ENCODE measurements at regions not wholly inside any gene's neighbourhood (a gene's known extent, or its start where the extent isn't known, plus 50 kb on each side); places are given as distances from the start of the nearest gene placed in this dataset.
"Not testable (repeated sequence)": the region's sequence is repeated elsewhere in the genome, so short reads cannot be mapped to it uniquely, and the experiment has no call there.

DNA sequence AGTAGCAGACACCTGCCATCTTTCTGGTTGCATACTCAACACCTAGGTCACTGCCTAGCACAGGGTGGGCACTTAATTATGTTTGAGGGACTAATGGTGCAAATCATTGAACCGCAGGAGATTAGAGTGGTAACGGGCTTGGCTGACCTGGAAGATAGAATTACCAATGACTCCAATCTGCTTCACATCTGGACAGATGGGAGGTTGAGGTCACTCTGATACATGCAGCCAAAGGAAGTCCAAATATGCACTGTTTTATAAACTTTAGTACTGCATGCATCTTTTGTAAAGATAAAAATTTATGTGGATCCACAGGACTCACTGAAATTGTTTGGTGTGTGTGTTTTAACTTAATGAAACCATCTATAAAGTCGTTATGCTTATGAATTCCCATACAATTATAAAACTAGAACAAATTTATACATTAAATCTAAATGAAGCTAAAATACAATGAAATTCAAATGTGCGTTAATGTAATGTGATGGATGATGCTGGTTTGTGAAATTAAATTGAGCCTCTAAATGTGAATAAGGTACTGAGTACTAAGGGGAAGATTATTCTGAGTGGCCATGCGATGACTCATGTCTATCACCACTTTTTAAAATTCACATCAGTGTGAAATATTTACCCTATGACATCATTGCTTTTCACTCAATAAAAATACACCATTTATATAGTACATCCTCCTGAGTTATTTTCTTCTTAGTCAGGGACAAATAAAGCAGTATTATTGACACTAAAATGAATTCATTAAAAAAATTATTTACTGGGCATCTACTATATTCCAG is 224.7 kb upstream of the FAM78B start:
- no peak for DNase-seq (ENCODE audit: low spot score)

DNA sequence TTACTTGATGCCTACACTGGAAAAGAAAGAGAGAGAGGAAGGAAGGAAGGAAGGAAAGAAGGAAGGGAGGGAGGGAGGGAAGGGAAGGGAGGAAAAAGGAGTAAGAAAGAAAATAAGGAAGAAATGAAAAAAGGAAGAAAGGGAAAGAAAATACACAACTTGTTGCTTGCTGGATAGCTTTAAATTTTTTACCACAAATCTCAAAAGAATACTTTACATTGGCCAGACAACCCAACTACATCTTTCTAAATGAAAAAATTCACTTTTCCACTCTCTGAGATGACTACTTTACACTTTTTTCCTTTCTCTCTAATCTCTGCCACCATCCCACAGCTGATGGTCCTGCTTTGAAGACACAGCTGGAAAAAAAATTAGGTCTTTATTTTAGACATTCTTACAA is 228.9 kb upstream of the FAM78B start:
- DNase-seq (ENCODE audit: low spot score), result no peak

DNA sequence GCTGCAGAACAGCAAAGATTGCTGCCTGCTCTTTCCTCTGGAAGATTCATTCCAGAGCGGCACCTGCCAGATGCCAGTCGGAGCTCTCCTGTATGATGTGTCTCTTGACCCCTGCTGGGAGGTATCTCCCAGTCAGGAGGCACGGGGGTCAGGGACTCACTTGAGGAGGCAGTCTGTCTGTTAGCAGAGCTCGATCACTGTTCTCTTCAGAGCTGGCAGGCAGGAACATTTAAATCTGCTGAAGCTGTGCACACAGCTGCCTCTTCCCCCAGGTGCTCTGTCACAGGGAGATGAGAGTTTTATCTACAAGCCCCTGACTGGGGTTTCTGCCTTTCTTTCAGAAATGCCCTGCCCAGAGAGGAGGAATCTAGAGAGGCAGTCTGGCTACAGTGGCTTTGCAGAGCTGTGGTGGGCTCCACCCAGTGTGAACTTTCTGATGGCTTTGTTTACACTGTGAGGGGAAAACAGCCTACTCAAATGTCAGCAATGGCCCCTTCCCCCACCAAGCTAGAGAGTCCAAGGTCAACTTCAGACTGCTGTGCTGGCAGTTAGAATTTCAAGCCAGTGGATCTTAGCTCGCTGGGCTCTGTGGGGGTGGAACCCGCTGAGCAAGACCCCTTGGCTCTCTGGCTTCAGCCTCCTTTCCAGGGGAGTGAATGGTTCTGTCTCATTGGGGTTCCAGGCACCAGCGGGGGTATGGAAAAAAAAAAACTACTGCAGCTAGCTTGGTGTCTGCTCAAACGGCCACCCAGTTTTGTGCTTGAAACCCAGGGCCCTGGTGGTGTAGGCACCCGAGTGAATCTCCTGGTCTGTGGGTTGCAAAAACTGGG is 242.7 kb upstream of the FAM78B start:
- not testable (repeated sequence) for DNase-seq (ENCODE audit: low spot score)

DNA sequence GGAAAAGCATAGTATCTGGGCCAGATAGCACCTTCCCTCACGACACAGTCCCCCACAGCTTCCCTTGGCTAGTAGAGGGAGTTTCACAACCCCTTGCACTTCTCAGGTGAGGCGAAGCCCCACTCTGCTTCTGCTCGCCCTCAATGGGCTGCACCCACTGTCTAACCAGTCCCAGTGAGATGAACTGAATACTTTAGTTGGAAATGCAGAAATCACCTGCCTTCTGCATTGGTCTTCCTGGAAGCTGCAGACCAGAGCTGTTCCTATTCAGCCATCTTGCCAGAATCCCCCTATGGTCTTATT is 243.2 kb upstream of the FAM78B start:
- no peak for DNase-seq (ENCODE audit: low spot score)

DNA sequence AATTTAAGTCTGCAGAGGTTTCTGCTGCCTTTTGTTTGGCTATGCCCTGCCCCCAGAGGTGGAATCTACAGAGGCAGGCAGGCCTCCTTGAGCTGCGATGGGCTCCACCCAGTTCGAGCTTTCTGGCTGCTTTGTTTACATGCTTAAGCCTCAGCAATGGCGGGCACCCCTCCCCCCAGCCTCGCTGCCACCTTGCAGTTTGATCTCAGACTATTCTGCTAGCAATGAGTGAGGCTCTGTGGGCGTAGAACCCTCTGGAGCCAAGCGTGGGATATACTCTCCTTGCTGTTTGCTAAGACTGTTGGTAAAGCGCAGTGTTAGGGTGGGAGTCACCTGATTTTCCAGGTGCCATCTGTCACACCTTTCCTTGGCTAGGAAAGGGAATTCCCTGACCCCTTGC is 250.0 kb upstream of the FAM78B start:
- not testable (repeated sequence) for DNase-seq (ENCODE audit: low spot score)

DNA sequence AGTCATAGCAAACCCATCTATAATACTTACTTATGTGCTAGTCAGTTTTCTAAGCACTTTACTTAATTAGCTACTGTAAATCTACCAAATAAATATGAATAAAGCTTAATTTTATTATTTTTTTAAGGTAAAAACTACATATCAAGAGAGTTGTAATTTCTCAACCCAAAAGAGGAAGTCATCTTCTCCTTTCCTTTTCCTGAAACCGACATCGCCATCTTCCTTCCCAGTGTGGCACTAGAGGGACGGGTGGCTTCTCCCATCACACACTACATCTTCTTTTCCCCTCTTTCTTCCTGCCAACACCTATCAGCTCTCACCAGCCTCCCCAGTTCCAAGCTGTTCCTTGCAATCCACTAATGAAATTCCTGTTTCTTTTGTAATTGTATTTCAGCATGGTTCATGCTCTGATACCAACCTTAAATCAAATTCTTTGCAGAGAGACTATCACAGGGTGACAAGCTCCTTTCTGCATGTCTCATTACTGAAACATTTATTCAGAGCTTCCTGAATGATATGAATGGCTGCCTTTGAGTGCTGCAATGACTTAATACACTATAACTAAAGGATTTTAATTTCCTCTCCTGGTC is 251.6 kb upstream of the FAM78B start:
- no peak for DNase-seq (ENCODE audit: low spot score)

DNA sequence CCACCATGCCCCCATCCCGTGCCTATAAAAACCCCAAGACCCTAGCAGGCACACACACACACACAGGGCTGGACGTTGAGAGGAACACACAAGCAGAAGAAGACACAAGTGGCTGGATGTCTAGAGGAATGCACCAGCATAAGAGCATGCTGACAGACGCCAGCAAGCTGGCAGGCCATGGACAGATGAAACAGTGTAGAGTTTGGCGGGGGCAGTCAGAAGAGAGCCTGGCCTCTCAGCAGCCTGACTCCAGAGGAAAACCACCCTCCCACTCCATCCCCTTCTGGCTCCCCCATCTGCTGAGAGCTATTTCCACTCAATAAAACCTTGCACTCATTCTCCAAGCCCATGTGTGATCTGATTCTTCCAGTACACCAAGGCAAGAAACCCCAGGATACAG is 255.8 kb upstream of the FAM78B start:
- DNase-seq (ENCODE audit: low spot score), result not testable (repeated sequence)

DNA sequence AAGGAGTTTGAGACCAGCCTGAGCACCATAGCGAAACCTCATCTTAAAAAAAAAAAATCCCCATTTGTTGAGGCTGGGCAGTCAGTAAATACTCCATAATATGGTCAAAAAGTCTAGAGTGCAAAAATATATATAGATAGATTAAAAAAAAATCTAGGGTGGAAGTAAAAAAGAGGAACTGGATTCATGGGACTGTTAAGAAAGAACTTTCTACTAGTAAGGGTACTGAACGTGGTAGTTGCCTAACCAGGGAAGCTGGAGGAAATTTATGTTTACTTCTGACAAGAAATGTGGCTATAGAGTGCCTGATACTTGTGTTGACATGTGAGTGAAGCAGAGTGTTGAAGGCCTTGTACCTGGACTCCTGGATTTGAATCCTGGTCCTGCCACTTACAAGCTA is 265.9 kb upstream of the FAM78B start:
- no peak for DNase-seq (ENCODE audit: low spot score)

DNA sequence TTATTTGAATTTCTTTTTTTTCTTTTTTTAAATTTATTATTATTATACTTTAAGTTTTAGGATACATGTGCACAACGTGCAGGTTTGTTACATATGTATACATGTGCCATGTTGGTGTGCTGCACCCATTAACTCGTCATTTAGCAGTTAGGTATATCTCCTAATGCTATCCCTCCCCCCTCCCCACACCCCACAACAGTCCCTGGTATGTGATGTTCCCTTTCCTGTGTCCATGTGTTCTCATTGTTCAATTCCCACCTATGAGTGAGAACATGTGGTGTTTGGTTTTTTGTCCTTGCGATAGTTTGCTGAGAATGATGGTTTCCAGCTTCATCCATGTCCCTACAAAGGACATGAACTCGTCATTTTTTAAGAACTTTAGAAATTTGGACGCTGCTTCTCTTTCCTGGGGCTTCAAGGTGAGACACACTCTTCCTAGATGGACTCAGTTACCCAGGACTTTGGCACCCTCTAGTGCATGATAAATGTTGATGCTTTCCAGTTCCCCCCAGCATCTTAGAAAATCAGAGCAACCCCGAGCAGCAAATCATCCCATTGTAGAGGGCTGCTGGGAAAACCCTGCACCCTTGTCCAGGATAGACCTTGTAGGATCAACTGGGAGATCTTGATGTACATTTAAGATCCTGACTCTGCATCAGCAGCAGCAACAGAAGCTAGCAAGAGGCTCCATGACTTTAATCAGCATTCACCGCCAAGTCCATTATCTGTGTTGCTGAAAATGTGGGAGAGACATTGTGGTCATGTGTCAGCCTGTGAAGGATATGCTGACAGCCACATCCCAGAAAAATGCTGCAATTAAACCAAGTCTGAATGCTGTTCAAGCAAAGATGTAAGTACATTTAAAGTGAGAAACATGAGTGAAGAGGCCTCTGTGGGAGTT is 266.9 kb upstream of the FAM78B start:
- DNase-seq (ENCODE audit: low spot score), result not testable (repeated sequence)

DNA sequence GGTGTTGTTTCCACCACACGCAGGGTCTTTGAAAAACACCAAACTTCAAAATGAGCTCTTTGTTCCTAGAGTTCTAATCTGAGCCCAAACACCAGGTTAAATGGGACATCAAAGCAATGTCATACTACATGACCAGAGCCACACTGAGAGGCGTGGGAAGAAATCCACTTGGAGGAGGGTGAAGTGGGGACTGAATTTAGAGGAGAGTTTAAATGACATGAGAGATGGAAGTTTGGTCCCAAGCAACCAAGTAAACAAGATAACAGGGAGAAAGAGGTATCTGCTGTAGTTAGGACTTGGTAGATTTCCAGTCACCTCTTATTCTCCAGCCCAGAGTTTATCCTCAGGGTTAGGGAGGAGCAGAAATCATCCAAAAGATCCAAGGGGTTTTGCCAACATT is 290.9 kb upstream of the FAM78B start:
- no peak for DNase-seq (ENCODE audit: low spot score)

DNA sequence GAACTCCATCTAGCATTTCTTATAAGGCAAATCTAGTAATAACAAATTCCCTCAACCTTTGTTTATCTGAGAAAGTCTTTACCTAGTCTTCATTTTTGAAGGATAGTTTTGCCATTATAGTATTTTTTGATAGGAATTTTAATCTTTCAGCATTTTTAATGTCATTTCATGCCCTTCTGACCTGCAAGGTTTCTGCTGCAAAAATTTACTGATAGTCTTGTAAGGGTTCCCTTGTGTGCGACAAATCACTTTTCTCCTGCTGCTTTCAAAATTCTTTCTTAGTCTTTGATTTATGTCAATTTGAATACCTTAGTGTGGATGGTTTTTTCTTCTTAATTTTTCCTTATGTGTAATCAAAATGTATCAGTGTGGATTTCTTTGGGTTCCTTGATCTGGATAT is 297.5 kb upstream of the FAM78B start:
- no peak for DNase-seq (ENCODE audit: low spot score)

DNA sequence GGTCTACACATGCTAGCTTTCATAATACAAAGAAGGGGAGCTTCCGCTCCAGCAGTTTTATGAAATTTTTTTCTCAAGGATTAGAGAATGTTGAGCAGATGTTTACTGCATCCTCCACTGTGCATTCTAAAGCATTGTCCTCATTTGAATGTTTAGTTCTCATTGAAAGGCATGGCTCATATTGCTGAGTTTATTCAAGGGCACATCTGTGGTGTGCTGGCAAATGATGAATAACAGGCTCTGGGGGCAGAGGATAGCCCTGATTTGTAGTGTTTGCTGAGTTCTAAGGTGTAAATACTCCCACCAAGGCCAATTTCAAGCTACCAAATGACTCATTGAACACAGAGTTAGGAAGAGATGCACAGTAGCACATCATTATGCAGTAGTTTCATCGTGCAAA is 303.2 kb upstream of the FAM78B start:
- no peak for DNase-seq (ENCODE audit: low spot score)

DNA sequence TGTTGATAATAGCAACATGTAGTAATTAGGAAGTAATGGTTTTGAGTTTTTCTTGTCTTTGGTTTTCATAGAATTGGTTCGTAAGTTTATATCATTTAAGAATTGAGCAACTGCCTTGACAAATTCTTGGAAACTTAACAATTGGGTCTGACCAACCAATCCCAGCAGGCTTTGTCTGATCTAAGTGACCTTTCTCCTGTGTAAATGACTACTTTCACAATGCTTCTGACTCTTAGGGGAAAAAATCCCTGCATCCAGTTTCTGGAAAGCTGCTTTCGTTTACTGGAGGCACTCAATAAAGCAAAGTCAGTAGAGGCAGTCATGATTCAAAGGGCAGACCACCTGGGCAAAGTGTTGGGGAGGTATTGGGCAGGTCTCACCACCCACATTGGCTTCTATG is 303.6 kb upstream of the FAM78B start:
- no peak for DNase-seq (ENCODE audit: low spot score)

DNA sequence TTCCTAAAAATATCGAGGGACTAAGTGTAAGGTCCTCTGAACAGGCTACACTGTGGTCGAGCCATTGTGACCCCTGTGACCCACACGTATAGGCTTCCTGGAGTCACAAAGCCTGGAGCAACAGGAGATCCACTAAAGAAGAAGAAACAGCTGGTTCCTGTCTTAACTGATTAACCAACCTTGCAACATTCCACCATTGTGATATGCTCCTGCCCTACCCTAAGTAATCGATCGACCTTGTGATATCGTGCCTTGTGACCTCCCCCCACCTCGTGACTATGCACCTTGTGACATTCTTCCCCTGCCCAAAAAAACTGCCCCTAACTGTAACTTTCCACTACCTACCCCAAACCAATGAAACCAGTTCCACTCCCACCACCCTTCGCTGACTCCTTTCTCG is 304.6 kb upstream of the FAM78B start:
- DNase-seq (ENCODE audit: low spot score), result no peak

DNA sequence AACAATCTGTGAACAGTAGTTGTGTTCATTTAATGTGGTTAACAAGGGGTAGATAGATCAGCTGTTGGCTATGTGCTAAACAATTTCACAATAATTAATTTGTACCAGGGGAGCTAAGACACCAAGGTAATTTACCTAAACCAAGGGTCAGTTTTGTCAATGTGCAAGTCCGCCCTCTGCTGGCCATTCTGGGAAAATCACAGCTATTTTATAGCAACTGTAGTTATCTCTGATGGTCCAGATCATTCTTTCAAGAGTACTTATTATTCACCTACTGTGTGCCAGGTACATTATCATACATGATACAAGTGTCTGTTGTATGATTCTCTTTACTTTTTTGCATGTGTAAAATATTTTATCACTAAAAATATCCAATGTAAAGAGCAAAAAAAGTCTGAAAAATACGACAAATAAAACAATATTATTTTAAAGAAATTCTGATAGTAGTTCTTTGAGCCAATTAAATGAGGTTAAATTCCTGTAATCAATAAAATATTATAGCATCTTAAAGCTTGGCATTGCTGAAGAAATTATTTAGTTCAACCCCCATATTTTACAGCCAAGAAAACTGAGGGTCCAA is 312.3 kb upstream of the FAM78B start:
- peak; percentile 54 for DNase-seq (ENCODE audit: low spot score)

DNA sequence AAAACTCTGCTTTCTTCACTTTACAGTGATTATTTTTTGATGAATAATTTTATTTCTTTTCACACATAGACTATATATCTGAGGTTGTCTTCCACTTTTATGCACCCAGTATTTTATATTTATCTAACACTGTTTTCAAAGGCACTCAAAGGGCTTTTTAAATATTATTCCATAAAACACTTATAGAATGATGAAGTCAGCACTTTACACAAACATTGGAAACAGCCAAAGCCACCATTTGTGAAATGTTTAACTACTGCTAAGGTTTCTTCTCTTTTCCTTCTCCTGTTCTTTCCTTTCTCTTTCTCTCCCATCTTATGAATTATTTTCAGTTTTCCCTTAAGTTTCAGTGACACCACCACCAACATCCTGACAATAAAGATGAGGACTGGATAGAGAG is 317.7 kb upstream of the FAM78B start:
- no peak for DNase-seq (ENCODE audit: low spot score)

DNA sequence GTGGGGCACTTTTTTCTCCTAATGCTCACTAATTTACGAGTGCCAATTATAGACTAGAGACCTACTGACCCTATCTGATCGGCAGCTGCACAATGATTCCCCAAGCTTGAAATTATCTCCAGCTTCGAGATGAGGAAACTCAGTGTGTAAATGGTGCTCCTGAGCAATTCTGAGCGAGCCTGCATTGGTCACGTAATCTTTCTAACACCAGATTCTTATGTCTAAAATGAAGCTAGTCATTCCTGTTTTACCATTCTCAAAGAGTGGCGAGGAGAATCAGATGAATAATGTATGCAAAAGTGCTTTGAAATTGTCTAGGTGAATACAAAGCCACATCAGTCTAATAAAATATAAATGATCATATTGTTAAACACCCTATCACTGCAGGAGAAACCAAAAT is 318.1 kb upstream of the FAM78B start:
- DNase-seq (ENCODE audit: low spot score), result no peak

DNA sequence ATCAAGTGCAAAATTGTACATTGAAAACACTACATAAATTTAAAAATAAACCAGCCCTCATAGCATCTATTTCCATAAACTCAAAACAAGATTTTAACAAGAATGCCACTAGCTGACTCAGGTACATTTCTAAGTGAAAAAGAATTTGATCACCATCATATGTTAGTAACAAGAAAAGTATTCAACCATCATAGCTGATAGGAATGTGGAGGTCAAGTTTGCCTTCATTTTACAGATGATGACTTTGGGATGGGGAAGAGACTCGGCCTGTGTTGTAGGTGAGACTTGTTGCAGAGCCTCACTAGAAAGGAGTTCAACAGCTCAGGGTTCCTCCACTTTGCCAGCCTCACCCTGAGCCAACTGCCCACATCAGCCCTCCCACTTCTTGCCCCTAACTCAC is 318.8 kb upstream of the FAM78B start:
- no peak for DNase-seq (ENCODE audit: low spot score)

DNA sequence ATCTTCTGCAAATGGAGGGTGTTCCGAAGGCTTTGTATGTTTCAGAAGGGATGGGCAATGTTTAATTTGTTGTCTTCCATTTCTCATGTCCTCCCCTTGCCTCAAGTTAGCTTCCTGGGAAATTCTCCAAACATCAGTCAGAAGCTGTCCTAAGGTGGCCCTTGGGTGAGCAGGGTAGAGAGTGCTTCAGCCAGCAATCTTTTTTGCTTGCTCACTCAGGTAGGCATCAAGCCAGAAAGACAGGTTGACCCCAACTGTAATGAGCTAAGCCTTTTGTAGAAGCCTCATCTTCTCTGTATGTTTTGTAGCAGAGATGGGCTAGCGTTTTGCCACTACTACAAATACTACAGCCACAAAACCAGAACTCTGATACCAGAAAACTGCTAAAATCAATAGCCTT is 321.5 kb upstream of the FAM78B start:
- DNase-seq (ENCODE audit: low spot score), result no peak

DNA sequence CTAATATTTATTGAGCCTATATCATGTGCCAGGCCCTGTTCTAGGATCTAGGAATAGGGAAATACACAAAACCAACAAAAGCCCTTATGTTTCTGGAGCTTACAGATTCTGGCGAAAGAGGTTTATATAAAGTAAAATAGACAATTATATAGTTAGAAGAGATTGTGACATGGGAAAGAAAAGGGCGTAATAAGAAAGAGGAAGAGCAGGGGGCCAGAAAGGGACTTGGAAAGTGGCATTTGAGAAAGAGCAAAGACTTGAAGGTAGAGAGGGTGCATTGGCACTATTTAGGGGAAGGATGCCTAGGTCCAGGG is 322.5 kb upstream of the FAM78B start:
- no peak for DNase-seq (ENCODE audit: low spot score)

DNA sequence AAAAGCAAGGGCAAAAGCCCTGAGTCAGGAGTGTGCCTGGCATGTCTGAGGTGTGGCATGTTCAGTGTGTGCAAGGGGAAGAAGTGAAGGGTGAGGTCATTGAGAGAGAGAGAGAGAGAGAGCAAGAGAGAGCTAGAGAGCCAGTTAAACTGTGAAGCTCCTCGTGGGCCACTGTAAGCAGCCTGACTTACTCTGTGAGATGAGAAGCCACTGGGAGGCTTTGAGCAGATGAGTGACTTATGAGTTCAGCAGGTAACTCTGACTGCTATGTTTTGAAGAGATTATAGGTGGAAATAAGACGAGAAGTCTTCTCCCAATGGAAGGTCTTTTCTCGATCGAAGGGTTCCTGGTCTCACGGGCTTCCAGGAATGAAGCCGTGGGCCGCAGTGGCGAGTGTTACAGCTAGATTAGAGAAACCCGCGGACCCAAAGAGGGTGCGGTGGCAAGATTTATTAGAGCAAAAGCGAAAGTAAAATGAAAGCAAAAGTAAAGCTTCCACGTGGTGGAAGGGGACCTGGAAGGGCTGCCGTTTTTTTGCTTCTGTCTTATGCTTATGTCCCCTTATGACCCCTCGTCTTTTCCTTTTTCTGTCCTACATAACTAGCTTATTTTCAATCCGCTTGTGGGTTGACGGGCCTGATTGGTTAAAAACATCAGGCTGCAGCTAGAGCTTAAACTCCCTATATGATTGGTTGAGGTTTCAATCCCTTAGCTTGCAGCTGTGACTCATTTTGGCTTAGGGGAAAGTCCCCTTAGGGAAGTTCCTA is 323.1 kb upstream of the FAM78B start:
- DNase-seq (ENCODE audit: low spot score), result peak; percentile 64

All from CD4-positive, alpha-beta T cell treated with Interleukin-6 at 100 ng/mL for 8 hours (primary cell).